GM19463 (cell line): ENCODE measurements at regions not wholly inside any gene's neighbourhood (a gene's known extent, or its start where the extent isn't known, plus 50 kb on each side); places are given as distances from the start of the nearest gene placed in this dataset.

Experiments used
- ATAC-seq: cut with Tn5 transposase; IDR thresholded peaks from one replicate; pipeline ENCODE4 v1.9.1; 2021; ENCODE audit warnings: mild to moderate bottlenecking, moderate library complexity; ENCODE audit not compliant: unreplicated experiment

GRCh38 chr10:107618504-107618994, 454.0 kb upstream of the SORCS1 start:
- no peak for ATAC-seq

GRCh38 chr10:107616463-107617410, 452.2 kb upstream of the SORCS1 start:
- no peak for ATAC-seq

- ATAC-seq = no peak
These were observed 451.5 kb upstream of the SORCS1 start for GRCh38 chr10:107616031-107616430.

GRCh38 chr10:107614939-107615685, 450.6 kb upstream of the SORCS1 start:
- ATAC-seq = no peak

DNA sequence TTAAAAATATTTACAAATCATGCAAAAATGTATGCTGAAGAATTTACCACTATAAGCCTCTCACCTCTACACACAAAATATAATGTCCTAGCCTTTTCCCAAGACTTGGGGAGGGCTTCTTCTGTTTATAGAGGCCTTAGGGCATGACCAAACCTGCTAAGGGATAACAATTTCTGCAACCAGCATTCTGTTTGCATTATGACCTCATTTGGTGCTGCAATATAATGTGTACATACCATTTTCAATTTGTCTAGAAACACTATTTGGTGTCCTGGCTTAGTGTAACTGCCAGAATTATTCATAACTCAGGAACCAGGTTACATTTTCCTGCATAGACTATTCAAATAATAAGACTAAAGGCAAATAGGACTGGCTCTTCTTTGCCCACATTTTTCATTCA, 446.6 kb upstream of the SORCS1 start:
- no peak for ATAC-seq

GRCh38 chr10:107589081-107589480, 424.6 kb upstream of the SORCS1 start:
- ATAC-seq = no peak

DNA sequence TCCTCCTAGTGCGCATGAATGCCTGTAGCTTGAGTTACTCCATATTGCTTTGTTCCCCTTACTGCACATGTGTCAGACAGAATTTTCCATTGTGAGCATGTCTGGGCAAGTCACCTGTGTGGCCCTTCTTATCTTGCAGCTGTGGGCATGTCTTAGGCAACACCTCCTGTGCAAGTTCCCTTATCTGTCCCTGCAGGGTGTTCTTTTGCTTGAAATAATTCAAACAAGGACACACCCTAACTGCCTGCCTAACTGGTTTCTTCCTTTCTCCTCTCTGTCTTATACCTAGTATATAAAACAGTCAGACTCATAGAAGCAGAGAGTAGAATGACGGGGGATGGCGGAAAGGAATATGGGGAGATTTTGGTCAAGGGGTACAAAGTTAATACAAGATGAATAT, 421.1 kb upstream of the SORCS1 start:
- no peak for ATAC-seq

DNA sequence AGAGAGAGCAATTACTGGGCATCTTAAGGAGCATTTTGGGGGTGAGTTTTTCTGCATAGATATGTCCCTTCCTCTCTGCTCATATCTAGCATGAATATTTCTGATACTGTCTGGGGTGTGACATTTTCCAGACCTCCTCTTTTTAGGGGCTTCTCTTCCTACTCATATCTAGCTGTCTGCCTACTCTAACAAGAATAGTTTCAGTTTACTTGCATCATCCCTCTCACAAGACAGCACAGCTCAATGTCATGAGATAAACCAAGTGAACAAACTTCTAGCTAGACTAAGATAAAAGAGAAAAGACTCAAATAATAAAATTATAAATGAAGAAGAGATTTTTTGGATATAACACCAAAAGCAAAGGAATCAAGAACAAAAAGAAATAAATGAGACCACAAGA, 419.5 kb upstream of the SORCS1 start:
- ATAC-seq = no peak

DNA sequence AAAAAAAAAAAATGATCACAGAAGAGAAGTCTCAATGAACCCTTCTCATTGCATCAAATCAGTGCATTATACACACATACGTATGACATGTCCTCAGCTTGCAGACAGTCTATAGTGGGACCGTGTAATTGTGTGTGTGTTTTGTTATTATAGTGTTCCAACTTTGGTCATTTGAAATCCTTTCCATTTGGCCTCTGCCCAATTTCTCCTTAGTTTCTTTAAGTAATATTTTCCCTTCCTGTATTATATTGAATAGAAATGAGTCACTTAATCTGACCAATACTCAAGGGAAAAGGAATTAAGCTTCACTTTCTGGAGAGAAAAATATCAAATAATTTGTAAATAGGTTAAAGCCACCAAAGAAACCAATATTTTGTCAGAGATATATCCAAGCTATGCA, 415.5 kb upstream of the SORCS1 start:
- ATAC-seq = no peak

DNA sequence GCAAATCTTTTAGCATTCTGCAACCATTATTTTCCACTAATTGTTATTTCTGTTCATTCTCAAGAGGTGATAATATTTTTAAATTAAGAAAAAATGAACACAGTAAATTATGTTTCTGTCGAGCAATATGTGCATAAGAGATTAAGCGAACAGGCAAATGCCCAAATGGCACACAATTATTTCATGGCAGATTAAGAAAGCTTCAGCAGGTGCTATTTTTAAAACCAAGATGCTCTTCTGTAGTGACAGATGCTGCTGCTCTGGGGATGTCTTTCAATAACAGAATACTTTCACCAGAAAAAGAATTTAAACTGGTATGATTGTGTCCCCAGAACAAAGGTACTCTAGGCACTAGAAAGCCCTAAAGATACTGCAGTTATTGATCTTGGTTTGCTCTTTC, 412.7 kb upstream of the SORCS1 start:
- ATAC-seq = no peak

- no peak for ATAC-seq
These were observed 412.2 kb upstream of the SORCS1 start for GRCh38 chr10:107576746-107577145.

- no peak for ATAC-seq
These were observed 400.5 kb upstream of the SORCS1 start for GRCh38 chr10:107565014-107565413.

DNA sequence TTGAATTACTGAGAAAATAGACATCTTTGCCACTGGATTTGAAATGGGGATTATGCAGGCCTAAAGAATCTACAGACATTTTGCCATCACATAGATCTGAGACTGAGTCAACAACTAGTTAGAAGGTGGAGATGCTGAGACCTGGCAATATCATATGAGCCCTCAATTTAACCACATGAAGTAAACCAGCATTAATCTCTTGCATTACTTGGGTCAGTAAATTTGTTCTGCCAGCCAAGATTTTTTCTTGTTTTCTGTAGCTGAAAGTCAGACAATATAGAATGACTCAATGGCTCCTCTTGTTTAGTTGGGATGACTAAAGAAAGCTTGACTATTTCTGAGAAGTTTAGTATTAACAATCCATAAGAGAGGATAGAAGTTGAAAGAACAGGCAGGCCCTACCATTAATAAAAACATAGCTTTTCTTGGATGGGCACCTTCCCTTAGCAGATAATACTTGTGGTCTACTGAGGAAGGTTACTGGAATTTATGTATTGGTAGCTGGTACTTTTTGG, 396.7 kb upstream of the SORCS1 start:
- ATAC-seq = no peak

DNA sequence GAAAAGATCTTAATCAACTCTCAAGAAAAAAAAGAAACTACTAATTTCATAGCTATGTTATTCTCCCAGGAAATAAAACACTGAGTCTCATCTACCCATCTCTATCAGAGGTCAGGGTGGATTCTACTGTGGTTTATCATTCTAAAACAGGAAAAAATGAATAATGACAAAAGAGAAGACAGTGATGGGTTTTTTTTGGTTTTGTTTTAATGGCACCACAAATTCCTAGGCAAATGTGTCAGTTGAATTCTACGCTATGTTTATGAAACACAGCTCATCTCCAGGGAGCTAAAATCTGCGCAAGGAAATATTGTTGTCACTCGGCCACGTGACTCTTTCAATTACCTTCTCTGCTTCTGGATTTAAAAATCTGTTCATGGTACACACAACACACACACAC, 393.4 kb upstream of the SORCS1 start:
- ATAC-seq = no peak

DNA sequence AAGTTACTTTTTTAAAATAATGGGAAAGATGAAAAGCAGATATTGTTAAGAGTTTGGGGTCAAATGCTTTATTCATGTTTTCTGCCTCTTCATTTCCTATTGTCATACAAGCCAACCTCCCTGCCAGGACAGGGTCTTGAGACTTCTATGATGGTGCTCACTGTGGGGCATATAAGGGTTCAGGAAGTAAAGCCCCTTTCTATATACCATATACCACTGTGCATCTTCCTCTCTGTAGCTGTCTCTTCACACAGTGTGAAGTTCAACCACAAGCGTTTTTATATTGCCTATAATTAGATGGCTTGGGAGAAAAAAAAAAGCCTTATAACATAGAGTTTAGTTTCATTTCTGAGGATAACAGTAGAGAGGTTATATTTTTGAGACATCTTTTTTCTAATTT, 389.8 kb upstream of the SORCS1 start:
- ATAC-seq = no peak

- no peak for ATAC-seq
These were observed 389.0 kb upstream of the SORCS1 start for GRCh38 chr10:107553470-107553869.

GRCh38 chr10:107552963-107553362, 388.5 kb upstream of the SORCS1 start:
- ATAC-seq = no peak

- ATAC-seq = no peak
These were observed 383.8 kb upstream of the SORCS1 start for GRCh38 chr10:107548301-107548700.

GRCh38 chr10:107546986-107547385, 382.5 kb upstream of the SORCS1 start:
- no peak for ATAC-seq

GRCh38 chr10:107546284-107546683, 381.8 kb upstream of the SORCS1 start:
- ATAC-seq = no peak

DNA sequence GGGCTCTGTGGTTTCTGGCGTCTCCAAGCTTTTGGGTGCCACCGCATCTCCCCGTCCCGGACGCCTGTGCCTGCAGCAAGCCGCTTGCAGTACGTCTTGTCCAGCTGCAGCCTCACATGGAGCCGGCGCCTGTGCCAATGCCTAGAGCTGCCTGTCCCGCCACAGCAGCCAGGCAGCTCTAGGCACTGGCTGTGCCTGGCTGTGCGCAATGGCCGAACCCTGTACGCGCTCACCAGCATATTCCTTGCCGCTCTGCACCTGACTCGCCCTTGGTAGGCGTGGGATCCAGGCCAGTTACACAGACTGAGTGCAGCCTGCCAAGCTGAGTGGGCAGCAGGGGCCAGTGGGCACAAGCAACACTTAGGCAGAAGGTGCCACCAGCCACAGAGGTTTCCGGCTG, 381.2 kb upstream of the SORCS1 start:
- ATAC-seq = no peak
